Prostate gland (tissue), 2 donors: ENCODE measurements at regions not wholly inside any gene's neighbourhood (a gene's known extent, or its start where the extent isn't known, plus 50 kb on each side); places are given as distances from the start of the nearest gene placed in this dataset.

Source experiments
- DNase-seq: peaks from one replicate; pipeline ENCODE4 v3.0.0-alpha.2; 2019; ENCODE audit warnings: low spot score
- H3K27ac ChIP-seq, 2 donors: fragments of 200-600 bp; sonication (generic); 2 replicates each; pipeline ENCODE4 v1.5.1; 2017 to 2019
- H3K27me3 ChIP-seq: fragments of 200-600 bp; sonication (generic); replicated peaks from 2 replicates; pipeline ENCODE4 v1.5.1; 2019; ENCODE audit not compliant: insufficient read depth
- H3K36me3 ChIP-seq, 2 donors: fragments of 200-600 bp; sonication (generic); 1 replicate in 1 of 2; 2 replicates in 1 of 2; pipeline versions ENCODE4 v1.5.1 to v1.8.1; 2017 to 2019
- H3K4me1 ChIP-seq: fragments of 200-600 bp; sonication (generic); replicated peaks from 2 replicates; pipeline ENCODE4 v1.5.1; 2019
- H3K4me3 ChIP-seq, 2 donors: fragments of 200-600 bp; sonication (generic); 2 replicates each; pipeline ENCODE4 v1.5.1; 2017 to 2019
- H3K9me3 ChIP-seq: fragments of 200-600 bp; sonication (generic); 2 replicates; pipeline ENCODE4 v1.5.1; 2017
- POLR2A ChIP-seq: fragments of 450-650 bp; IDR thresholded peaks from one replicate; pipeline ENCODE4 v1.6.1; 2016; ENCODE audit warnings: antibody characterized with exemption, mild to moderate bottlenecking
- POLR2AphosphoS5 ChIP-seq: sonication (generic); formaldehyde crosslinking; IDR thresholded peaks from one replicate; pipeline ENCODE4 v1.6.1; 2017; ENCODE audit warnings: antibody characterized with exemption
- WGBS: methylation state at CpG from one replicate; pipeline ENCODE4 v1.1.5; 2018; 5-methylcytosine and 5-hydroxymethylcytosine counted together
- intact Hi-C: fragments of 100-400 bp; cut with DNase I; formaldehyde crosslinking; loops from one replicate; pipeline ENCODE4 v1.14.2; 2022
- TF ChIP-seq, protein P1 (sequence below), 4 experiments: fragments of 200-600 bp in 2 of 4; fragments of 450-650 bp in 2 of 4; sonication (generic) in 2 of 4; IDR thresholded peaks; 1 replicate in 3 of 4; 2 replicates in 1 of 4; pipeline ENCODE4 v1.5.1; 2016 to 2019; ENCODE audit warnings: antibody characterized with exemption in 4 of 4, mild to moderate bottlenecking in 2 of 4, moderate library complexity in 2 of 4

DNA sequence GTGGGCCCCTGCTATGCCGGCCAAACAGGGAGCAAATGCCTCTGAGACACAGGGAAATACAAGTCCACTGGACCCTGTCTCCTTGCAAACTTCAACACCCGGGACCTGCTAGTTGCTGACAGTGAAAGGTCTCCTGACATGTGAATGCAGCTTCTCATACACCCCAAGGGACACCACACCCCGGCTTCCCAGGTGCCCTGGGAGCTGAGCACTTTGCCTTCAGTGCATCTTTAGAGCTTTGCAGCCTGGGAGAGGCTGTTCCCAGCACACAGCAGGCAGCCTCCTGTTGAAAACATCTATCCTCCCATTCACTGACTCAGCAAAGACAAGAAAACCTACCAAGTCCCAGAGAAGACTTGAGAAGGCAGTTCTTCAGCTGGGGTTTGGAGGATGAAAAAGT is 143.4 kb downstream of the COL6A3 start:
- no peak overlapping the region for H3K27ac ChIP-seq
- intact Hi-C loops: no loop called here

DNA sequence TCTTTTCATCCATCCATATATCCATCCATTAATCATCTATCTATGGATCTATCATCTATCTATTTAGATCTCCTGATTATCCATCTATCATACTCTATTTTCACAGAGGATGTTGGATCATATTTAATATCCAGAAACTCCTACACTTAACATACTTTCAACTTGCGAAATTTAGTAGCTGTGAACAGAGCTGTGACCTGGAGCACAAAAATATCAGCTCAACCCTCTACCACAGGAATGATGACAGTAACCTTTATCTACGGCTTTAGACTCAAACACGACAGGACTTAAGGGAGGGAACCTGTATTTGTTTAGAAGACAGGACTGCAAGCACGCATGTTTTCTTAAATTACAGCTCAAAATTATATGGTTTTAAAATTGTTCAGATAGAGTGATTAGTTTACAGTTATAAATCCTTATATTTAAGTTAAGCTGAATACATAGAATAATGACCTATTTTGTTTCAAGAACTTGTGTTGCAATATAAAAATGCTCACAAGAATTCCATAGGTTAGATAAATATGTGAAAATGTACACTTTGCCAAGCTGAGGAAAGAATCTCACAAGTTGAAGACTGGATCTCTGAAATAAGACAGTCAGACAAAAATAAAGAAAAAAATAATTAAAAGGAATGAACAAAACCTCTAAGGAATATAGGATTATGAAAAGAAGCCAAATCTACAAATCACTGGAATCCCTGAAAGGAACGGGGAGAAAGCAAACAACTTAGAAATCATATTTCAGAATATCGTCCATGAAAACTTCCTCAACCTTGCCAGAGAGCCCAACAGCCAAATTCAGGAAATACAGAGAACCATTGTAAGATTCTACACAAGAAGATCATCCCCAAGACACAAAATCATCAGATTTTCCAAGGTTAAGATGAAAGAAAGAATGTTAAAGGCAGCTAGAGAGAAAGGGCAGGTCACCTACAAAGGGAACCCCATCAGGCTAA is 142.0 kb downstream of the COL6A3 start:
- H3K27ac ChIP-seq: no peak overlapping the region
- no peaks in the 10 kb centered on the region for H3K4me1 ChIP-seq
- DNase-seq: no peak
- H3K9me3 ChIP-seq: no peaks in the 10 kb centered on the region
- WGBS: 74% methylated on average over 6 of the region's 6 CpGs
- no peak overlapping the region for H3K4me3 ChIP-seq
- intact Hi-C loops: no loop called here
- H3K36me3 ChIP-seq: no peaks in the 10 kb centered on the region
- no peaks in the 10 kb centered on the region for H3K27me3 ChIP-seq
- TF ChIP-seq POLR2A (no peak), POLR2AphosphoS5 (no peak)
- TF ChIP-seq, protein P1, sequence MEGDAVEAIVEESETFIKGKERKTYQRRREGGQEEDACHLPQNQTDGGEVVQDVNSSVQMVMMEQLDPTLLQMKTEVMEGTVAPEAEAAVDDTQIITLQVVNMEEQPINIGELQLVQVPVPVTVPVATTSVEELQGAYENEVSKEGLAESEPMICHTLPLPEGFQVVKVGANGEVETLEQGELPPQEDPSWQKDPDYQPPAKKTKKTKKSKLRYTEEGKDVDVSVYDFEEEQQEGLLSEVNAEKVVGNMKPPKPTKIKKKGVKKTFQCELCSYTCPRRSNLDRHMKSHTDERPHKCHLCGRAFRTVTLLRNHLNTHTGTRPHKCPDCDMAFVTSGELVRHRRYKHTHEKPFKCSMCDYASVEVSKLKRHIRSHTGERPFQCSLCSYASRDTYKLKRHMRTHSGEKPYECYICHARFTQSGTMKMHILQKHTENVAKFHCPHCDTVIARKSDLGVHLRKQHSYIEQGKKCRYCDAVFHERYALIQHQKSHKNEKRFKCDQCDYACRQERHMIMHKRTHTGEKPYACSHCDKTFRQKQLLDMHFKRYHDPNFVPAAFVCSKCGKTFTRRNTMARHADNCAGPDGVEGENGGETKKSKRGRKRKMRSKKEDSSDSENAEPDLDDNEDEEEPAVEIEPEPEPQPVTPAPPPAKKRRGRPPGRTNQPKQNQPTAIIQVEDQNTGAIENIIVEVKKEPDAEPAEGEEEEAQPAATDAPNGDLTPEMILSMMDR (IDR thresholded peaks at IDR 0.05): no peak

More for the DNA sequence above, 143.4 kb downstream of the COL6A3 start:
- H3K36me3 ChIP-seq: no peaks in the 10 kb centered on the region
- no peak overlapping the region for H3K4me3 ChIP-seq
- 88% methylated on average over 3 of the region's 3 CpGs for WGBS
- TF ChIP-seq, protein P1 (IDR thresholded peaks at IDR 0.05): no peak
- no peak for TF ChIP-seq POLR2A
- TF ChIP-seq POLR2AphosphoS5: no peak
- H3K27me3 ChIP-seq: no peaks in the 10 kb centered on the region
- no peaks in the 10 kb centered on the region for H3K9me3 ChIP-seq
- no peaks in the 10 kb centered on the region for H3K4me1 ChIP-seq
- no peak for DNase-seq
